ENCODE measurements at regions not wholly inside any gene's neighbourhood (a gene's known extent, or its start where the extent isn't known, plus 50 kb on each side); places are given as distances from the start of the nearest gene placed in this dataset.

DNA sequence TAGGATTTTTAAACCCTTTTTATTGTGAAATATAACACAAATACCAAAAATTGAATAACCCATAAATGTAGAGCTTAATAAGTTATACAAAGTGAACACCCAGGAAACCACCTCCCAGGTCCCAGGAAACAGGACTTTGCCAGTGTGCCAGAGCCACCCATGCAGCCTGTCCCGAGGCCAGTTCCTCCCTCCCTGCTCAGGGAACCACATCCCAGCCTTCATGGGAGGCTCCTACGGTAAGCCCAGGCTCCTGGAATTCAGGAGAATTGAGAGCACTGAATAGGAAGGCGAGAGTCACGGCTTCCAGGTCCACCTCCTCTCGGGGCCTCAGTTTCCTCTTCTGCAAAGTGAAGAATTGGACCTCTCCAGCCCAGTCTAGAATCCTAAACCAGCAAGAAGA, 178.2 kb downstream of the TMEM132E start:
- H4K20me1 ChIP-seq (ENCODE audit: insufficient read depth, low read length): no peaks in the 10 kb centered on the region
- no peak overlapping the region for H3K9ac ChIP-seq (ENCODE audit: insufficient read depth, low read depth, low read length)
- H3K4me3 ChIP-seq (replicated peaks in 1 of 3; ENCODE audit: insufficient read depth in 1 of 3, low read depth in 2 of 3, low read length in 3 of 3): no peak overlapping the region
- POLR2A ChIA-PET: no interaction called here
- in situ Hi-C loops (cut with HindIII; ENCODE audit: extremely low pct_ligation_motif_present, low pct_unique_long_range_greater_than_20kb): no loop called here
- CTCF ChIA-PET (ENCODE audit: low intra/inter-chr PET ratio, low total read pairs): no interaction called here
- WGBS (ENCODE audit: low lambda C conversion rate): 0% methylated on average over 4 of the region's 5 CpGs
- no peak overlapping the region for H2AFZ ChIP-seq (ENCODE audit: low read length)
- H3K79me2 ChIP-seq (ENCODE audit: insufficient read depth, low read length): no peaks in the 10 kb centered on the region
- no peaks in the 10 kb centered on the region for H3K4me1 ChIP-seq (ENCODE audit: insufficient read depth, low read length)
- no peak overlapping the region for H3K4me2 ChIP-seq (ENCODE audit: low read depth, low read length)
- FAIRE-seq (no peak), DNase-seq (ENCODE audit: low spot score) (no peak), ATAC-seq (no peak)
- no peak overlapping the region for H3K27ac ChIP-seq (ENCODE audit: extremely low read length, insufficient read depth, low read length)
- no TSS peak for BruUV-seq (replicated peaks)
- no peaks in the 10 kb centered on the region for H3K9me3 ChIP-seq (ENCODE audit: low read length)
- intact Hi-C loops (cut with micrococcal nuclease; ENCODE audit: unreplicated experiment): no loop called here
- no peaks in the 10 kb centered on the region; a peak in 1 of 5 replicates for H3K27me3 ChIP-seq (ENCODE audit: control insufficient read depth in 1 of 2, insufficient read depth in 2 of 2, low read length in 2 of 2)
- TF ChIP-seq HMG20B (CRISPR knock-in tag; conservative IDR thresholded peaks at IDR 0.05) (no peak), ZNF598 (CRISPR knock-in tag; IDR thresholded peaks at IDR 0.05; ENCODE audit: borderline replicate concordance) (no peak), PPARG (CRISPR knock-in tag; conservative IDR thresholded peaks at IDR 0.05) (no peak), MIER2 (CRISPR knock-in tag; IDR thresholded peaks at IDR 0.05) (no peak), ZNF451 (CRISPR knock-in tag; IDR thresholded peaks at IDR 0.05) (no peak), ZNF709 (CRISPR knock-in tag; IDR thresholded peaks at IDR 0.05) (no peak), MIER3 (CRISPR knock-in tag; IDR thresholded peaks at IDR 0.05; ENCODE audit: borderline replicate concordance) (no peak), ZKSCAN8 (CRISPR knock-in tag; IDR thresholded peaks at IDR 0.05; ENCODE audit: borderline replicate concordance) (no peak), NAIF1 (CRISPR knock-in tag; IDR thresholded peaks at IDR 0.05; ENCODE audit: borderline replicate concordance) (no peak), DNMT1 (CRISPR knock-in tag; IDR thresholded peaks at IDR 0.05) (no peak), SAFB2 (CRISPR knock-in tag; IDR thresholded peaks at IDR 0.05; ENCODE audit: borderline replicate concordance, low read depth) (no peak)
- TF ChIP-seq, protein P1, sequence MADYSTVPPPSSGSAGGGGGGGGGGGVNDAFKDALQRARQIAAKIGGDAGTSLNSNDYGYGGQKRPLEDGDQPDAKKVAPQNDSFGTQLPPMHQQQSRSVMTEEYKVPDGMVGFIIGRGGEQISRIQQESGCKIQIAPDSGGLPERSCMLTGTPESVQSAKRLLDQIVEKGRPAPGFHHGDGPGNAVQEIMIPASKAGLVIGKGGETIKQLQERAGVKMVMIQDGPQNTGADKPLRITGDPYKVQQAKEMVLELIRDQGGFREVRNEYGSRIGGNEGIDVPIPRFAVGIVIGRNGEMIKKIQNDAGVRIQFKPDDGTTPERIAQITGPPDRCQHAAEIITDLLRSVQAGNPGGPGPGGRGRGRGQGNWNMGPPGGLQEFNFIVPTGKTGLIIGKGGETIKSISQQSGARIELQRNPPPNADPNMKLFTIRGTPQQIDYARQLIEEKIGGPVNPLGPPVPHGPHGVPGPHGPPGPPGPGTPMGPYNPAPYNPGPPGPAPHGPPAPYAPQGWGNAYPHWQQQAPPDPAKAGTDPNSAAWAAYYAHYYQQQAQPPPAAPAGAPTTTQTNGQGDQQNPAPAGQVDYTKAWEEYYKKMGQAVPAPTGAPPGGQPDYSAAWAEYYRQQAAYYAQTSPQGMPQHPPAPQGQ (CRISPR knock-in tag; IDR thresholded peaks at IDR 0.05; ENCODE audit: borderline replicate concordance): no peak
- TF ChIP-seq, protein P2, sequence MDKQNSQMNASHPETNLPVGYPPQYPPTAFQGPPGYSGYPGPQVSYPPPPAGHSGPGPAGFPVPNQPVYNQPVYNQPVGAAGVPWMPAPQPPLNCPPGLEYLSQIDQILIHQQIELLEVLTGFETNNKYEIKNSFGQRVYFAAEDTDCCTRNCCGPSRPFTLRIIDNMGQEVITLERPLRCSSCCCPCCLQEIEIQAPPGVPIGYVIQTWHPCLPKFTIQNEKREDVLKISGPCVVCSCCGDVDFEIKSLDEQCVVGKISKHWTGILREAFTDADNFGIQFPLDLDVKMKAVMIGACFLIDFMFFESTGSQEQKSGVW (CRISPR knock-in tag; IDR thresholded peaks at IDR 0.05; ENCODE audit: borderline replicate concordance): no peak
- TF ChIP-seq, protein P3, sequence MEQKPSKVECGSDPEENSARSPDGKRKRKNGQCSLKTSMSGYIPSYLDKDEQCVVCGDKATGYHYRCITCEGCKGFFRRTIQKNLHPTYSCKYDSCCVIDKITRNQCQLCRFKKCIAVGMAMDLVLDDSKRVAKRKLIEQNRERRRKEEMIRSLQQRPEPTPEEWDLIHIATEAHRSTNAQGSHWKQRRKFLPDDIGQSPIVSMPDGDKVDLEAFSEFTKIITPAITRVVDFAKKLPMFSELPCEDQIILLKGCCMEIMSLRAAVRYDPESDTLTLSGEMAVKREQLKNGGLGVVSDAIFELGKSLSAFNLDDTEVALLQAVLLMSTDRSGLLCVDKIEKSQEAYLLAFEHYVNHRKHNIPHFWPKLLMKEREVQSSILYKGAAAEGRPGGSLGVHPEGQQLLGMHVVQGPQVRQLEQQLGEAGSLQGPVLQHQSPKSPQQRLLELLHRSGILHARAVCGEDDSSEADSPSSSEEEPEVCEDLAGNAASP (CRISPR knock-in tag; IDR thresholded peaks at IDR 0.05; ENCODE audit: borderline replicate concordance): no peak
- TF ChIP-seq, protein P4, sequence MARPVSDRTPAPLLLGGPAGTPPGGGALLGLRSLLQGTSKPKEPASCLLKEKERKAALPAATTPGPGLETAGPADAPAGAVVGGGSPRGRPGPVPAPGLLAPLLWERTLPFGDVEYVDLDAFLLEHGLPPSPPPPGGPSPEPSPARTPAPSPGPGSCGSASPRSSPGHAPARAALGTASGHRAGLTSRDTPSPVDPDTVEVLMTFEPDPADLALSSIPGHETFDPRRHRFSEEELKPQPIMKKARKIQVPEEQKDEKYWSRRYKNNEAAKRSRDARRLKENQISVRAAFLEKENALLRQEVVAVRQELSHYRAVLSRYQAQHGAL (CRISPR knock-in tag; IDR thresholded peaks at IDR 0.05; ENCODE audit: not compliant biosample characterization): no peak
- H3K36me3 ChIP-seq (replicated peaks in 1 of 2; ENCODE audit: control insufficient read depth in 1 of 2, insufficient read depth in 2 of 2, low read length in 2 of 2): no peaks in the 10 kb centered on the region
